GM19043 (cell line): ENCODE measurements at regions not wholly inside any gene's neighbourhood (a gene's known extent, or its start where the extent isn't known, plus 50 kb on each side); places are given as distances from the start of the nearest gene placed in this dataset.

Experiments used
- ATAC-seq: cut with Tn5 transposase; IDR thresholded peaks from one replicate; pipeline ENCODE4 v1.9.1; 2021; ENCODE audit warnings: low read depth; ENCODE audit not compliant: unreplicated experiment

DNA sequence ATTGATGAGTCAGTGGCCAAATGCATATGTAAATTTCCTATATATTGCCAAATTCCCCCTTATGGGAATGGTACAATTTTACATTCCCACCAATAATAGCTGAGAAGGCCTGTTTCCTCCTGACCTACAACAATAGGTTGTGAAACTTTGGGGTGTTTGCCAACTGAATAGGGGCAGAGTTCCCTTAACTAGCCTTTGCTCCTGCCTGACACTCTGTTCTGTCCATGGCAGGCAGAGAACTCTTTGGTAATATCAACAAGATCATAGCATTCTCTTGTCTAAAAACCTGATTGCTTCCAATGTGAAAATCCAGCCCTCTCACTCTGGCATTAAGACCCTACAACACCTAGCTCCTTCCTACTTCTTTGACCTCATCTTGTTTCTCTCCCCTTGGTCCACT lies 149.7 kb downstream of the HAPSTR1 start:
- ATAC-seq = no peak

DNA sequence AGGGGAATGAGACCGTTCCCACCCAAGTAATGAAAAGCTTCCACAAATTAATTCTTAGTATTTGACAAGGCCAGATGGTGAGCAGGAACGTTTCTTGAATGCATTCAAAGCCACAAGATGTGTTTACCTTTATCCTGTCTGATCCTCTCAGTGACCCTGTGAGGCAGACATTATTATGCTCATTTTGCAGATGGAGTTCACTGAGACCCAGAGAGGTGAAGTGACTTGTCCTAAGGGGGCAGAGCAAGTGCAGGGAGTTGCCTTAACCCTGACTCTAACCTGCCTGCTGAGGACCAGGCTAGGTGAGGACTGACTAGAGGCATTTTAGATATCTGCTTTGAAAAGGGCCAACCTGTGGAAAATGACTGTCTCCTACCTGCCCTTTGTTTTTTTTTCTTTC lies 156.7 kb downstream of the HAPSTR1 start:
- no peak for ATAC-seq

DNA sequence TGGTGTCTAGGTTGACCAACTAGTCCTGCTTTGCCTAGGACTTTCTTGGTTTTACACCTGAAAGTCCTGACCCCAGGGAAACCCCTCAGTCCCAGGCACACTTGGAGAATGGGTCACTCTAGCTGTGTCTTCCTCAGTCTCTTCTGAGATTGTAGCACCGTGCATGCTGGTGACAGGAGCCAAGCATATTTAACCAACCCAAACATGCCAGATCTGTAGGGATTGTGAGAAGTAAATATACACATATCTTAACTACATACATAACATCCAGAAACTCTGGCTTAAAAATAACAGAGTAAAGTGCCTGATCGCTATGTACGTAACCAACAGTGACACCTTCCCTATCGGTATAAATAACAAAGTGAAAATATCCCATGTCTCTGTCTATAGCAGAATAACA lies 158.1 kb downstream of the HAPSTR1 start:
- no peak for ATAC-seq

GRCh38 chr16:9251026-9251425 lies 159.6 kb downstream of the HAPSTR1 start:
- ATAC-seq = no peak

DNA sequence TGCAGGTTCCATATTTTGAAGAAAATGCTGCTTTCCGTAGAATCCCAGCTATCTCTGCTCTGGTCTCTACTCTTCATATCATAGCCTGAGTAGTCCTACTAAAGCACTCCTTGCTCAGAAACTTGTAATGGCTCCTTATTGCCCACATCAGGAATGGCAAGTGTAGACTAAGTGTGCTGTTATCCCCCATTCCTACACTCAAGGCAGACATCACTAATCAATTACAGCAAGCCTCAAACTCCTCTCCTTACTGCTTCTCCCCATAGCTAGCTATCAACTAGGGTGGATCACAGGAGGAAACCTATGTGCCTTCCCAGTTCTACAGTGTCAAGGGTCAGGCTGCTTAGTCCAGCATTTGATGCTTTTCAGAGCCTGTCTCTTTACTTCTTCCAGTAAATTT lies 163.4 kb downstream of the HAPSTR1 start:
- ATAC-seq = no peak

DNA sequence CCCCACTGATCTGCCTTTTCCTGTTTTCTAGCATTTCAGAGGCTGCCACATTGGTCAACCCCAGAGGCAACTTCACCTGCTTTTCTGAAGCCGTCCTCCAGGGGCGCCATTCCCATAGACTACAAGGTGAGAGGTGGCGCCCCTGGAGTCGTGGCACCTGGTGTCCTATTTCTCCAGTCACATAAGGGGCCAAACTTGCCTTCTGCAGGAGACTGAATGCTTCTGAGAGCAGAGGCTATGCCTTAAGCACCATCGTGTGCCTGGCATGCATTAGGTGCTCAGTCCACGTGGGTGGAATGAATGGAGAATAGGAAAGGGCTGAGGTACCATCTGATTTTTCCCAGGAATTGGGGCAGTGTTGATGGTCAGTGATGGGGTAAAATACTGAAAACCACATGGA lies 164.8 kb downstream of the HAPSTR1 start:
- ATAC-seq = peak; percentile 72

DNA sequence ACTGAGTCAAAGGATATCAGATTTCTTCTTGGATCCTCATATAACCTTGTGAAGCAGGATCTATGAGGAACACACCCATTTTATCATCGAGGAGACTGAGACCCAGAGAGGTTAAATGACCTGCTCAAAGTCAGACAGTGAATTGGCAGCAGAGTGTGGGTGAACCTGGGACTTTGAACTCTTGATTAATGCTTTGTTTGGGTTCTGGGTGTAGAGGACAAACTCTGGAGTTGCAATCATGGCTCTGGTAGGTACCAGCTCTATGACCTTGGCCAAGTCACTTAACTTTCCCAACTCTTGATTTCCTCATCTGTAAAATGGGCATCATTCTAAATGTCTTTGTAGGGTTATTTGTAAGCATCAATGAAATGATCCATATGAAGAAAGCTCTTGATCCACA lies 166.4 kb downstream of the HAPSTR1 start:
- ATAC-seq = no peak

GRCh38 chr16:9258423-9259051 lies 167.1 kb downstream of the HAPSTR1 start:
- no peak for ATAC-seq

GRCh38 chr16:9259914-9260608 lies 168.6 kb downstream of the HAPSTR1 start:
- ATAC-seq = no peak

GRCh38 chr16:9260666-9261065 lies 169.2 kb downstream of the HAPSTR1 start:
- ATAC-seq = no peak

DNA sequence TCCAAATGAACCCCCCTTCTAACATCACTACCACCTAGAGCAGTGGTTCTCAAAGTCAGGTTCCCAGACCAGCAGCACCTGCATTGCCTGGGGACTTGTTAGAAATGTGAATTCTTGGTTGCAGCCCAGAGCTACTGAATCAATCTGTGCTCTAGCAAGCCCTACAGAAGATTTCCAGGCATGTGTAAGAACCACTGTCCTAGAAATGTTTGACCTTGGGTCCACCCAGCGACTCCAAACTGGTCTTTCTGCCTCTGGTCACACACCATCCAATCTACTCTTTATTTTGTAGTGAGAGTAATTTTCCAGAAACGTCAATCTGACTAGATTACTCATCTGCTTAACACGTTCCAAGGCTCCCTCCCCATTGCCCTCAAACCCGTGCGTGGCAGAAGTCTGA lies 169.9 kb downstream of the HAPSTR1 start:
- no peak for ATAC-seq

GRCh38 chr16:9262941-9263715 lies 171.7 kb downstream of the HAPSTR1 start:
- ATAC-seq = no peak

GRCh38 chr16:9264067-9264466 lies 172.6 kb downstream of the HAPSTR1 start:
- ATAC-seq = no peak

DNA sequence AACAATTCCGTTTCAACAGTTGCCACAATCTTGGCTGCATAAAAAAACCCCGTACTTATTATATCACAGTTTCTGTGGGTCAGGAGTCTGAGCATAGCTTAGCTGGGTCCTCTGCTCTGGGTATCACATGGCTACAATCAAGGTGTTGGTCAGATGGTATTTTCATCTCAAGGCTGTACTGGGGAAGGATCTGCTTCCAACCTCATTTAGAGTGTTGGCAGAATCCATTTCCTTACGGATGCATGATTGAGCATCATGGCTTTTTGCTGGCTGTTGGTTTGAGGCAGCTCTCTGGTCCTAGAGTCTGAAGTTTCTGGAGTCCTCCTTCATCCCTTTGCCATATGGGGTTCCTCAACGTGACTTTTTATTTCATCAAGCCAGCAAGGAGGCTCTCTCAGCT lies 177.0 kb downstream of the HAPSTR1 start:
- ATAC-seq = no peak

DNA sequence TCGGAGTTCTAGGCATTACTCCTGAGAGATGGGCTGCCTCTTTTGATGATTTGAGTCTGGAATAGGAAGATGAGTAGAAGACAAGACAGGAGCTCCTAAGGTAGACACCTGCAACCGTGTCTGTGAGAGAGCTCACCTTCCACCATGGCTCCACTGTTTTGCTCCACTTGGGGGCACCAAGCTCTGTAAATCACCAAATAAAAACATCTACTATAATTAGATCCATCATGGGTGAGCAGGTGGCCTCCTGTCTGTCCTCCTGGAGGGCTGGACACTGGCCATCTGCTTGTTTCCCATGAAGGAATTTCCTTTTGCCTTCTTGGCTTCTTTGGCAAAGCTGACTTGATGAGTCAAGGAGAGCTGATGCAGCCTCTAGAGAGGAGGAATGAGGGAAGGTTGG lies 179.0 kb downstream of the HAPSTR1 start:
- ATAC-seq = no peak

DNA sequence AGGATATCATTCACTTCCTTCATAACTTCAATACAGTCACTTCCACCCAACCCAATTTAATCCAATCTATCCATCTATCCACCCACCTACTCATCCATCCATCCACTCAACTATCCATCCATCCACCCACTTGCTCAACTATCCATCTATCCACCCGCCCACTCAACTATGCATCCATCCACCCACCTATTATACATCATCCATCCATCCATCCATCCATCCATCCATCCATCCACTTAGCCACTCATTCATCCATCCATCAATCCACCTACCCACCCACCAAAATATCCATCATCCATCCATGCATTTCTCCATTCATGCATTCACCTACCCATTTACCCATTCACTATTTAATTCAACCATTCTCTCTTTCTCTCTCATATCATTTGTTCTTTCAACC lies 179.5 kb downstream of the HAPSTR1 start:
- ATAC-seq = no peak

DNA sequence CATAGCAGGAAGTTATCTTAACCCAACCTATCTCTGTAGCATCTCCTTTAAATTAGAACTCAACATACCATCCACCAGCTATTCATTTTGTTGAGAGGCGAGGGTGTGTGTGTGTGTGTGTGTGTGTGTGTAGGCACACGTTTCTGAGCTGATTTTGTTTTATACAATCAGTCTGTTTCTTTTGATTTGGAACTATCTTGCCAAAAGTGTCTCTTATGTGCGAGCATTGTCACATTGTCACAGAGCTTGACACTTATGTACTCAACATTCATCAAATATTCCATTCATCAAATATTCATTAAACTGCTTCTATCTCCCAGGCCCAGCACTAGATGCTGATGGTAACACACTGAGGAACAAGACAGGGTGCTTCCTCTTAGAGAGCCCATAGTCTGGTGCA lies 180.4 kb downstream of the HAPSTR1 start:
- ATAC-seq = no peak

- ATAC-seq = no peak
Observed at GRCh38 chr16:9275377-9275776, 183.9 kb downstream of the HAPSTR1 start.

DNA sequence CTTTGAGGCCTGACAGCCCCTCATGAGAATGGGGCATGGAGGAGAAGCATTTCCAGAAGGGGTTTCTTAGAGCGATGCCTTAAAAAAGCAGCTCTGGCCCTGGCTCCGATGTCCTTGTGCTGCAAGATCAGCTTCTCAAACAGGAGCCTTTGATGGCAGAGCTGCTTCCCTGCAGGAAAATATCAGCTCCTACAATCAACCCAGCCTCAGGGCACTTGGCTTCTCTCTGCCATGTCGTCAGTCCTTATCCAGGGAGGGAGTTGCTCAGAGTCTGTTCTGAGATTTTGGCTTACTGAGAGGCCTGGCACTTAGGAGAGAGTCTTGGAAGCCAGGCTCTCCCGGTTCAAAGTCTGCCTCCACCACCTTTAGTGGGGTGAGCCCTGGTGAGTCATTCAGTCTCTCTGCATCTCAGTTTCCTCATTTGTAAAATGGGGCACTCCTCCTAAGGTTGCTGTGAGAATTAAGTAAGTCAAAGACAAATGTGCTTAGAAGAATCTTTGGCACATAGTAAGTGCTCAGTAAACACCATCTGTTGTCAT lies 184.4 kb downstream of the HAPSTR1 start:
- ATAC-seq = no peak

DNA sequence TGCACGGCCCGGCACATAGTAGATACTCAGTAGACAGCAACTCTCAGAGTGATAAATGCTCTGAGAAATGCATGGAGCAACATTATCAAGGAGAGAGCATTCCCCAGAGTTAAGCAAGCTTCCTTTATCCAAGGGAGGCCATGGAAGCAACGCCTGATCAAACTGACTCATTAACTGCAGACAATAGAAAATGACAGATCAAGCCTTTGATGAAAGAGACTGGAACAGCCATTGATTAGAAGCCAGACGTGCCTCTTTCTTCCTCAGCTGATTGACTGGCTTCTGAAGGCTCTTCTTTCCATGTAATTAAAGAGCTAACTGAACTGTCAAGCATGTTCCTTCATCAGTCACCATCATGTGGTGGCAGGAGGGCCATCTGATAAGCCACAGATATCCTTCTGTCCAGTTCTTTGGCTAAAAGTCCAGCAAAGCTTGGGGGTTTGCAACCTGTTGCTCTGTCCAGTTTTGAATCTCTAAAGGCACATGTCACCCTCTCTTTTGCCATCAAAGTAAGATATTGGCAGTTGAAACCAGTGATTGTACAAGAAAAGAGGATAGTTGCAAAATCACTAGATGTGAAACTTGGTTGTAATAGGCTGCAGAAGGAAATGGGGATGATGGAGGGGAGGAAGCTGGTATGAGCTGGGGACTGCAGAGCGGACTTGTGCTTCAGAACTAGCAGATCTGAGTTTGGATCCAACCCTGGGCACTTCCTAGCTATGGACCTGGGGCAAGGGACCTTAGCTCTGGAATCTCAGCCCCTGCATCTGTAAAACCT lies 188.0 kb downstream of the HAPSTR1 start:
- ATAC-seq = no peak

- no peak for ATAC-seq
Observed at GRCh38 chr16:9280069-9280466, 188.6 kb downstream of the HAPSTR1 start.
